Gastroesophageal sphincter (tissue), 4 donors: ENCODE measurements at regions not wholly inside any gene's neighbourhood (a gene's known extent, or its start where the extent isn't known, plus 50 kb on each side); places are given as distances from the start of the nearest gene placed in this dataset.

Source experiments
- ATAC-seq: fragments of 150-250 bp; one replicate; pipeline ENCODE4 v1.9.1; 2016; ENCODE audit warnings: mild to moderate bottlenecking, moderate library complexity
- H3K27ac ChIP-seq, 4 donors: fragments of 200-600 bp; sonication (generic) in 3 of 4; 1 replicate in 3 of 4; 2 replicates in 1 of 4; pipeline ENCODE4 v1.5.1; 2016 to 2019
- H3K27me3 ChIP-seq: fragments of 200-600 bp; sonication (generic); one replicate; pipeline ENCODE4 v1.5.1; 2019
- H3K36me3 ChIP-seq, 2 donors: fragments of 200-600 bp; sonication (generic); one replicate each; pipeline ENCODE4 v1.5.1; 2019; ENCODE audit warnings: control low read depth in 1 of 2
- H3K4me1 ChIP-seq, 3 donors: fragments of 200-600 bp; sonication (generic); 1 replicate in 2 of 3; 2 replicates in 1 of 3; pipeline ENCODE4 v1.5.1; 2016 to 2019; ENCODE audit warnings: control low read depth in 2 of 3
- H3K4me3 ChIP-seq, 2 donors: fragments of 200-600 bp; sonication (generic); one replicate each; pipeline ENCODE4 v1.5.1; 2019; ENCODE audit warnings: mild to moderate bottlenecking in 1 of 2, moderate library complexity in 1 of 2
- H3K9me3 ChIP-seq, 3 donors: fragments of 200-600 bp; sonication (generic); one replicate each; pipeline ENCODE4 v1.5.1; 2017 to 2019; ENCODE audit warnings: control low read depth in 2 of 3
- CTCF ChIP-seq, 4 experiments: fragments of 200-600 bp in 2 of 4; fragments of 450-650 bp in 2 of 4; sonication (generic) in 1 of 4; IDR thresholded peaks; one replicate each; pipeline ENCODE4 v1.5.1; 2017 to 2019; ENCODE audit warnings: antibody characterized with exemption in 4 of 4, mild to moderate bottlenecking in 2 of 4, moderate library complexity in 2 of 4
- EP300 ChIP-seq: sonication (generic); formaldehyde crosslinking; IDR thresholded peaks from one replicate; pipeline ENCODE4 v1.6.1; 2017; ENCODE audit warnings: antibody characterized with exemption, mild to moderate bottlenecking
- POLR2A ChIP-seq, 2 donors: fragments of 450-650 bp; IDR thresholded peaks; one replicate each; pipeline ENCODE4 v1.6.1; 2017; ENCODE audit warnings: antibody characterized with exemption in 2 of 2, mild to moderate bottlenecking in 2 of 2, moderate library complexity in 1 of 2
- POLR2AphosphoS5 ChIP-seq: sonication (generic); formaldehyde crosslinking; IDR thresholded peaks from one replicate; pipeline ENCODE4 v1.6.1; 2017; ENCODE audit warnings: antibody characterized with exemption
- WGBS, 2 donors: methylation state at CpG; one replicate each; pipeline ENCODE4 v1.1.5; 2018; ENCODE audit warnings: low coverage in 1 of 2; 5-methylcytosine and 5-hydroxymethylcytosine counted together

- Histone ChIP-seq H3K4me3 (no peak overlapping the region), H3K4me1 (no peaks in the 10 kb centered on the region), H3K27ac (no peak overlapping the region), H3K9me3 (no peaks in the 10 kb centered on the region), H3K27me3 (no peaks in the 10 kb centered on the region), H3K36me3 (peaks cover 5 to 51% of the 10 kb centered on the region in 2 donors)
- ATAC-seq: no peak
- WGBS, 2 donors: 65 to 79% methylated on average over 4 of the region's 4 CpGs
- TF ChIP-seq POLR2A (IDR thresholded peaks at IDR 0.05) (no peak), CTCF (IDR thresholded peaks at IDR 0.05) (no peak), POLR2AphosphoS5 (no peak), EP300 (no peak)
Observed at GRCh38 chr4:20598626-20599025, 101.6 kb upstream of the PACRGL start.

GRCh38 chr4:20603671-20604313 is 96.5 kb upstream of the PACRGL start:
- 65 to 68% methylated on average over 3 of the region's 3 CpGs for WGBS, 2 donors
- no peak overlapping the region for H3K4me3 ChIP-seq
- ATAC-seq: no peak
- no peaks in the 10 kb centered on the region for H3K4me1 ChIP-seq
- no peaks in the 10 kb centered on the region for H3K27me3 ChIP-seq
- H3K27ac ChIP-seq: no peak overlapping the region
- peaks cover 0 to 24% of the 10 kb centered on the region in 2 donors for H3K36me3 ChIP-seq
- H3K9me3 ChIP-seq: no peaks in the 10 kb centered on the region
- TF ChIP-seq EP300 (no peak), POLR2AphosphoS5 (no peak), CTCF (IDR thresholded peaks at IDR 0.05) (no peak), POLR2A (IDR thresholded peaks at IDR 0.05) (no peak)

GRCh38 chr4:20612313-20612712 is 87.9 kb upstream of the PACRGL start:
- H3K9me3 ChIP-seq: no peaks in the 10 kb centered on the region
- WGBS, 2 donors: 78 to 87% methylated on average over 5 to 6 of the region's 7 CpGs
- H3K4me1 ChIP-seq: peaks cover 0 to 21% (median 0%) of the 10 kb centered on the region in 3 donors
- no peak overlapping the region for H3K27ac ChIP-seq
- ATAC-seq: no peak
- H3K27me3 ChIP-seq: no peaks in the 10 kb centered on the region
- peaks cover 0 to 53% of the 10 kb centered on the region in 2 donors for H3K36me3 ChIP-seq
- no peak for TF ChIP-seq EP300
- TF ChIP-seq POLR2AphosphoS5: no peak
- TF ChIP-seq CTCF (IDR thresholded peaks at IDR 0.05): no peak
- no peak for TF ChIP-seq POLR2A (IDR thresholded peaks at IDR 0.05)
- no peak overlapping the region for H3K4me3 ChIP-seq

- peaks cover 0 to 60% of the 10 kb centered on the region in 2 donors for H3K36me3 ChIP-seq
- no peaks in the 10 kb centered on the region for H3K27me3 ChIP-seq
- no peak overlapping the region for H3K4me3 ChIP-seq
- 60 to 81% methylated on average over 2 of the region's 2 CpGs for WGBS, 2 donors
- no peak for TF ChIP-seq CTCF (IDR thresholded peaks at IDR 0.05)
- TF ChIP-seq EP300: no peak
- H3K9me3 ChIP-seq: no peaks in the 10 kb centered on the region
- ATAC-seq: no peak
- no peak overlapping the region for H3K27ac ChIP-seq
- peaks cover 0 to 40% (median 7%) of the 10 kb centered on the region in 3 donors for H3K4me1 ChIP-seq
Observed at GRCh38 chr4:20614816-20615215, 85.4 kb upstream of the PACRGL start.

GRCh38 chr4:20615486-20616260 is 84.6 kb upstream of the PACRGL start:
- no peak overlapping the region for H3K4me3 ChIP-seq
- peaks cover 0 to 40% (median 7%) of the 10 kb centered on the region in 3 donors for H3K4me1 ChIP-seq
- ATAC-seq: no peak
- H3K36me3 ChIP-seq: peaks cover 0 to 57% of the 10 kb centered on the region in 2 donors
- TF ChIP-seq EP300 (no peak), POLR2AphosphoS5 (no peak), POLR2A (IDR thresholded peaks at IDR 0.05) (no peak), CTCF (IDR thresholded peaks at IDR 0.05) (no peak)
- H3K27ac ChIP-seq: peak overlapping the region in 2 of 4 donors; percentile 35 to 46
- no peaks in the 10 kb centered on the region for H3K27me3 ChIP-seq
- no peaks in the 10 kb centered on the region for H3K9me3 ChIP-seq
- WGBS, 2 donors: 32 to 34% methylated on average over 6 of the region's 7 CpGs
